ENCODE measurements at regions not wholly inside any gene's neighbourhood (a gene's known extent, or its start where the extent isn't known, plus 50 kb on each side); places are given as distances from the start of the nearest gene placed in this dataset.

DNA sequence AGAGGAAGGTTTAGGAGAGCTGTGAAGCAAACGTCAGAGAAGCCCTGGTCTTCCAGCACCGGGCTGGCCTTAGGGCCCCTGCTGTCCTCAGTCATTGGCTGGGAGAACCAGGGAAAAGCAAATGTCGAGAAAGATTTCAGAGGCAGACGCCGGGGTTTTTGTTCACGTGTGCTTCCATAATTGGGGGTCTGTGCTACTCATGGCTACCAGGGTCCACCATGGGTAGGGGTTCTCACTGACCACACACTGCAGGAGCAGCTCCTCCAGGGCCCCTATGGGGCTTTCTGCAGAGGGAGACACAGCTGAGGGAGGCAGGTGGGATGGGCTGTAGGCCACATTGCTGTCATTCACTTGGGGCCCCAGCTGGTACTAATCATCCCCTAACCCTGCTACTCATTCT is 291.8 kb upstream of the FOXQ1 start:
- TF ChIP-seq, protein P1, sequence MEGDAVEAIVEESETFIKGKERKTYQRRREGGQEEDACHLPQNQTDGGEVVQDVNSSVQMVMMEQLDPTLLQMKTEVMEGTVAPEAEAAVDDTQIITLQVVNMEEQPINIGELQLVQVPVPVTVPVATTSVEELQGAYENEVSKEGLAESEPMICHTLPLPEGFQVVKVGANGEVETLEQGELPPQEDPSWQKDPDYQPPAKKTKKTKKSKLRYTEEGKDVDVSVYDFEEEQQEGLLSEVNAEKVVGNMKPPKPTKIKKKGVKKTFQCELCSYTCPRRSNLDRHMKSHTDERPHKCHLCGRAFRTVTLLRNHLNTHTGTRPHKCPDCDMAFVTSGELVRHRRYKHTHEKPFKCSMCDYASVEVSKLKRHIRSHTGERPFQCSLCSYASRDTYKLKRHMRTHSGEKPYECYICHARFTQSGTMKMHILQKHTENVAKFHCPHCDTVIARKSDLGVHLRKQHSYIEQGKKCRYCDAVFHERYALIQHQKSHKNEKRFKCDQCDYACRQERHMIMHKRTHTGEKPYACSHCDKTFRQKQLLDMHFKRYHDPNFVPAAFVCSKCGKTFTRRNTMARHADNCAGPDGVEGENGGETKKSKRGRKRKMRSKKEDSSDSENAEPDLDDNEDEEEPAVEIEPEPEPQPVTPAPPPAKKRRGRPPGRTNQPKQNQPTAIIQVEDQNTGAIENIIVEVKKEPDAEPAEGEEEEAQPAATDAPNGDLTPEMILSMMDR (IDR thresholded peaks at IDR 0.05; ENCODE audit: low read depth, low read length): no peak
- no peak for DNase-seq (ENCODE audit: extremely low read depth, low read depth)

DNA sequence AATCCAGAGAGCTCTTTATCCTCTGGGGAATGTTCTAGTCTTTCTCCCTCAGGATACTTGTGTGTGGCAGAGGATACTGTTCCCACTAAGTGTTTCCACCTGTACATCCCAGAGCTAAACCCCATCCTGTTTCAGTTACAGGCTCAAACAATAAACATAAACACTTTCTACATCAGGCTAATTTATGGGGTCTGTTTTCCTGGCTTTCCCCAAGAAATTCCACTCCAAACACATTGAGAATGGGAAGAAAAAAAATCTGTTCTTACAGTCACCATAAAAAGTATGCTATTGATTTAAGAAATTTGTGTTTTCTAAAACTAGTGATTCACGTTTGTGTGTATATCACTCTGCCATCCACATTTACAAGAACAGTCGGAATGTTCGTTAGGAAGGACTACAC is 293.9 kb upstream of the FOXQ1 start:
- TF ChIP-seq, protein P1 (IDR thresholded peaks at IDR 0.05; ENCODE audit: low read depth, low read length): no peak
- DNase-seq (ENCODE audit: extremely low read depth, low read depth): no peak

DNA sequence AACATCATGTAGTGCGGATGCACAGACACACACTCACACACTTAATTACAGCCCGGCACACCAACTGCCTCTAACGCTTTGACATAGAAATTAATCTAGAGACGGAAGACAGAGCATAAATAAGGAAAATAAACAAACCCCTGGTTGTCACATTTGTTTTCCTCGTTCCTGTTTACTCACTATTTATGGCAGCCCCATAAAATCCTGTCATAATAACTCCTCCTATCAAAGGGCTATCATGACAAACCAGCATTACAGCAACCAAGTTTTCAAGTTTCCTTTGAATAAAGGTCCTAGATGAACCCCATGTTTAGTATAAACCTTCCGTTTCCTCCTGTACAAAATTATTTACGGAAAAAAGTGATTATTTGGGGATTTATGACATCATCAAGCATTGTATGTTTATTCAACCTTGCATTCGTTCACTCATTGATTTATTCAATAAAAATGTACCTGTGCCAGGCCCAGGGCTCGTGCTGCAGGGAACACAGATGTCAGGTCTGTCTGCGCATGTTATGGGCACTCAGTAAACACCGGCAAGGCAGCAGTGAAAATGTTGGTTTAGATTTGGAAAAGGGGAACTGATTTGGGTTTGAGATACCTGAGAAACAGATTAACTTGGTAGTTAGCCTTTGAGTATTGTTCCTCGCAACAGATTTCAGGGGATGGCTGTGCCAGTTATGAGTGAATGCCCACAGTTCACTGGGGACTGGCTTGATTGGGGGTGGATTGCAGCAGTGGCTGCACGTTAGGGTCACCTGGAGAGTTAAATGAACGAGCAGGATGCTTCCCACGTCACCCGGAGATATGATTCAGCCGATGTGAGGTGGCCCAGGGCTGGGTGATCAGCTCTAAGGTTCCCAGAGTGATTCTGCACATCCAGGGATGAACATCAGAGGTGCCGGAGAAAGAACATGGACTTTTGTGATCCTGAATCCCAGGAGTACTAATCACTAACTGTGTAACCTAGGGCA is 295.3 kb upstream of the FOXQ1 start:
- DNase-seq (ENCODE audit: extremely low read depth, low read depth): no peak
- TF ChIP-seq, protein P1 (IDR thresholded peaks at IDR 0.05; ENCODE audit: low read depth, low read length): no peak

DNA sequence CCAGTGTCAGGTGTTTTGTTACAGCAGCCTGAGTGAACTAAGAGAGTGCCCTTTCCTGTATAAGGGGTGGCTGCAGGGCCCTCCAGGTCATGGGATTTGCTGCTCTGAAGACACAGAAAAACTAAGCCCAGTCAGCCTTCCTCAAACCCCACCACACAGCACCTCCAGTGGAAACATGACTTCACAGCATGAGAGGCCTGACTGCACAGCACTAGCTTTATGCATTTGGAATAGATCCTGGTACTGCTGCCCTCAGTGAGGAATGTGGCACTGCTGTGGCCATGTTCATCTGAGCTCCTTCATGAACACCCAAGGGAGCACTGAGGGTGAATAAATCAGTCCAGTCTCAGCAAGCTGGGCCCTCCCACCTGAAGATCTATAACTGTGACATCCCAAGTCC is 296.1 kb upstream of the FOXQ1 start:
- DNase-seq (ENCODE audit: extremely low read depth, low read depth): no peak
- TF ChIP-seq, protein P1 (IDR thresholded peaks at IDR 0.05; ENCODE audit: low read depth, low read length): peak; percentile 33

DNA sequence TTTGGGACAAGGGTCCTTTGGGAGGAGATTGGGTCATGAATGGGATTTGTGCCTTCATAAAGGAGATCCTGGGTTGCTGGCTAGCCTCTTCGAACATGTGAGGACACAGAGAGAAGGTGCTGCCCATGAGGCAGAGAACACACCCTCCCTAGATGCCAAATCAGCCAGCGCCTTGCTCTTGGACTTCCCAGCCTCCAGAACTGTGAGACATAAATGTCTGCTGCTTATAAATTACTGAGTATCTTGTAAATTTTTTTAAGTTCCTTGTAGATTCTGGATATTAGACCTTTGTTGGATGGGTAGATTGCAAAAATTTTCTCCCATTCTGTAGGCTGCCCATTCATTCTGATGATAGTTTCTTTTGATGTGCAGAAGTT is 297.5 kb upstream of the FOXQ1 start:
- DNase-seq (ENCODE audit: extremely low read depth, low read depth): no peak
- TF ChIP-seq, protein P1 (IDR thresholded peaks at IDR 0.05; ENCODE audit: low read depth, low read length): no peak

DNA sequence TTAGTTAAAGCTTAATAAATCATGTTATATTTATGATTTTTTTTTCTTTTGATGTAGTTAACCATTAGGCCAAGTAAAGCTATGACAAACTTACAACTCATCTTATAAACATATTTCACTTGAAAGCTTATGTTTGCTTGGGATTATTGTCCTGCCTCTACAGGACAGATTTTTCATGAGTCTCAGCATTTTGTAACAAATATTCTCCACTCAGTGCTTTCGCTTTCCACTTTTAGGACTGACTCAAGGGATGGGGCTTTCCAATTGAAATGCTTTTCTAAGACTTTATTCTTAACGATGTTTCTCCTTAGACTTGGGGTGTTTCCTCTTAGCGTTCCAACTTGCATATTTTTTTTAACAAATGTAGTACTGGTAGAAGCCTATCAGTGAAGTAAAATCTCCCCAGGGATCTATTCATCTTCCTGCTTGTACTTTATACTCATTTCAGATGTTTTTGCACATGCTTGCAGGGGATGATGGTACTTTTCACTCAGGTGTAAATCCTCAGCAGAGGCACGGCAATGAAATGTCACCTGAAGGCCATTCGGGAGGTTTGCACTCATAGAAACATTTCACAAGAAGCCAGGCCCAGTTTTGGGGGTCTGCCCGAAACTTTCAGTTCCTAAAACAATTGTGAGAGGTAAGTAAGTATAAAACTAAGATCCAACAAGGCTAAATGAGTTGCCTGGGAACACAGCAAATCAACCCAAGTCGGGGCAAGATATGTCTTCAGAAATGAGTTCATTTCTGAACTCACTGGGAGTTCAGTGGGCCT is 298.1 kb upstream of the FOXQ1 start:
- DNase-seq (ENCODE audit: extremely low read depth, low read depth): no peak
- TF ChIP-seq, protein P1 (IDR thresholded peaks at IDR 0.05; ENCODE audit: low read depth, low read length): no peak

DNA sequence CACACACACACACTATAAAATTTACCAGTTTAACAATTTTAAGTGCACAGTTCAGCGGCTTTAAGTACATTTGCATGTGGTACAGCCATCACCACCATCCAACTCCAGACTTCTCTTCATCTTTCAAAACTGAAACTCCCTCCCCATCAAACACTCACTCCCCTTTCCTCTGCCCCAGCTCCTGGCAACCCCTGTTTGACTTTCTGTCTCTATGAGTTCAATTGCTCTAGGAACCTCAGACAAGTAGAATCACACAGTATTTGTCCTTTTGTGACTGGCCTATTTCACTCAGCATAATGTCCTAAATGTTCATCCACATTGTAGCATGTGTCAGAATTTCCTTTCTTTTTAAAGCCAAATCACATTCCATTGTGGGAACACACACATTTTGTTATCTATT is 302.8 kb upstream of the FOXQ1 start:
- DNase-seq (ENCODE audit: extremely low read depth, low read depth): no peak
- TF ChIP-seq, protein P1 (IDR thresholded peaks at IDR 0.05; ENCODE audit: low read depth, low read length): no peak
